HFF-Myc (cell line): ENCODE measurements at regions not wholly inside any gene's neighbourhood (a gene's known extent, or its start where the extent isn't known, plus 50 kb on each side); places are given as distances from the start of the nearest gene placed in this dataset.

Experiments used
- DNase-seq: peaks from one replicate; pipeline ENCODE4 v3.0.0-alpha.2; 2011; ENCODE audit warnings: low read depth; ENCODE audit errors: extremely low read depth
- H3K4me3 ChIP-seq: replicated peaks from 2 replicates; pipeline ENCODE4 v1.5.1; 2011; ENCODE audit warnings: low read depth, mild to moderate bottlenecking, control low read depth, low read length
- CTCF ChIP-seq: IDR thresholded peaks from 2 replicates; pipeline ENCODE4 v1.5.1; 2012; ENCODE audit warnings: mild to moderate bottlenecking, low read depth, low read length, control low read depth; ENCODE audit errors: missing control alignments

GRCh38 chr4:123916821-123917220, 520.2 kb downstream of the SPRY1 start:
- TF ChIP-seq CTCF, result no peak
- DNase-seq, result no peak
- no peak overlapping the region for H3K4me3 ChIP-seq

- no peak overlapping the region for H3K4me3 ChIP-seq
- no peak for TF ChIP-seq CTCF
- DNase-seq, result no peak
These were observed 523.0 kb downstream of the SPRY1 start for GRCh38 chr4:123919576-123920098.

- no peak overlapping the region for H3K4me3 ChIP-seq
- TF ChIP-seq CTCF, result no peak
- no peak for DNase-seq
These were observed 524.7 kb downstream of the SPRY1 start for GRCh38 chr4:123921339-123921738.

GRCh38 chr4:123922847-123923246, 526.3 kb downstream of the SPRY1 start:
- no peak for TF ChIP-seq CTCF
- DNase-seq, result no peak
- no peak overlapping the region for H3K4me3 ChIP-seq

- DNase-seq, result no peak
- no peak for TF ChIP-seq CTCF
- no peak overlapping the region for H3K4me3 ChIP-seq
These were observed 527.9 kb downstream of the SPRY1 start for GRCh38 chr4:123924536-123924935.

- no peak for TF ChIP-seq CTCF
- H3K4me3 ChIP-seq, result no peak overlapping the region
- DNase-seq, result no peak
These were observed 533.0 kb downstream of the SPRY1 start for GRCh38 chr4:123929565-123929964.

GRCh38 chr4:123930996-123931395, 534.4 kb downstream of the SPRY1 start:
- DNase-seq, result no peak
- no peak overlapping the region for H3K4me3 ChIP-seq
- no peak for TF ChIP-seq CTCF
